ENCODE measurements at regions not wholly inside any gene's neighbourhood (a gene's known extent, or its start where the extent isn't known, plus 50 kb on each side); places are given as distances from the start of the nearest gene placed in this dataset.

DNA sequence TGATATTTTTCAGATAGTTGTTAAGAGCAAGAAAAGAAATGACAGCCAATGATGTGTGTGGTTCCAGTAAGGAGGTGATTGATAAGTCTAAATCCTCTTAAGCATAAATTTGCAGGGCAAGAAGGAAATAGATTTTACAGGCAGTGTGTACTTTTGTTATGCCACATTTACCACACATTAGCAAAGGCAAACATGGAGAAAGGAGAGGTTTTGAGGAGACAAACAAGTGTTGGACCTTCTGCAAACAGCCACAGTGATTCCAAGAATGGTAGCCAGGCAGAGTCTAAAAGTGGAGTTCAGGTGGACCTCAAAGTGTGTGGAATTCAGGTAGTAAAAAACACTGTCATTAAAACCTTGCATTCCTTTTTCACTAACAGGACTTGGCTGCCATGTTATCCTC, 295.9 kb upstream of the ITGA1 start:
- Histone ChIP-seq H3K9ac (ENCODE audit: low read depth, low read length) (no peak overlapping the region), H3K36me3 (ENCODE audit: control insufficient read depth, insufficient read depth, low read length) (no peaks in the 10 kb centered on the region), H3K4me3 (ENCODE audit: low read depth, low read length) (no peak overlapping the region), H3K9me3 (ENCODE audit: control insufficient read depth, insufficient read depth, low read length) (no peaks in the 10 kb centered on the region), H3K27ac (ENCODE audit: low read depth, low read length) (no peak overlapping the region), H3K27me3 (ENCODE audit: control insufficient read depth, insufficient read depth, low read length) (no peaks in the 10 kb centered on the region), H3K4me1 (ENCODE audit: control insufficient read depth, insufficient read depth, low read length) (no peaks in the 10 kb centered on the region)

- H3K27me3 ChIP-seq (ENCODE audit: control insufficient read depth, insufficient read depth, low read length): no peaks in the 10 kb centered on the region
- no peaks in the 10 kb centered on the region for H3K4me1 ChIP-seq (ENCODE audit: control insufficient read depth, insufficient read depth, low read length)
- no peak overlapping the region for H3K9ac ChIP-seq (ENCODE audit: low read depth, low read length)
- H3K36me3 ChIP-seq (ENCODE audit: control insufficient read depth, insufficient read depth, low read length): no peaks in the 10 kb centered on the region
- H3K4me3 ChIP-seq (ENCODE audit: low read depth, low read length): no peak overlapping the region
- no peak overlapping the region for H3K27ac ChIP-seq (ENCODE audit: low read depth, low read length)
- no peaks in the 10 kb centered on the region for H3K9me3 ChIP-seq (ENCODE audit: control insufficient read depth, insufficient read depth, low read length)
Measured at GRCh38 chr5:52497133-52497693, 290.5 kb upstream of the ITGA1 start.

DNA sequence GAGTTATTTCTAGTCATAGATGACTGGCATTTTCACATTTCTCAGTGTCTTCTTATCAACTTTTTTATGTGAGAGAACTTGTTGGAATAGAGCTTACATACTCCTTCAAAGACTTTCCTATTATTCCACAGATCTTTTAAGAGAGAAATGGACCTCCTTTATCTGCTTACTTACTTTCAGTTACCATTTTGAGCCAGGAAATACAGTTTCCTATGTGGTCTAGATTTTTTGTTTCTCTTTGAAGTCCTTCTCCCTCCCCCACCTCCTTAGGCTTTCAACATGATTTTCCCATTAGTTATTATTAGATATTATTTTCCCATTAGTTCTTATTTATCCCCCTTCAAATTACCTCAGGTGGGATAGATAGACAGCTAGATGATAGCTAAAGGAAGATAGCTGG, 289.1 kb upstream of the ITGA1 start:
- Histone ChIP-seq H3K9ac (ENCODE audit: low read depth, low read length) (no peak overlapping the region), H3K27me3 (ENCODE audit: control insufficient read depth, insufficient read depth, low read length) (no peaks in the 10 kb centered on the region), H3K4me1 (ENCODE audit: control insufficient read depth, insufficient read depth, low read length) (no peaks in the 10 kb centered on the region), H3K27ac (ENCODE audit: low read depth, low read length) (no peak overlapping the region), H3K36me3 (ENCODE audit: control insufficient read depth, insufficient read depth, low read length) (no peaks in the 10 kb centered on the region), H3K9me3 (ENCODE audit: control insufficient read depth, insufficient read depth, low read length) (no peaks in the 10 kb centered on the region), H3K4me3 (ENCODE audit: low read depth, low read length) (no peak overlapping the region)

GRCh38 chr5:52502460-52502999, 285.2 kb upstream of the ITGA1 start:
- H3K4me1 ChIP-seq (ENCODE audit: control insufficient read depth, insufficient read depth, low read length): 0 out of 2 replicates have a peak, but pooled peaks cover 5% of the 10 kb centered on the region
- no peaks in the 10 kb centered on the region for H3K27me3 ChIP-seq (ENCODE audit: control insufficient read depth, insufficient read depth, low read length)
- H3K36me3 ChIP-seq (ENCODE audit: control insufficient read depth, insufficient read depth, low read length): no peaks in the 10 kb centered on the region
- H3K9me3 ChIP-seq (ENCODE audit: control insufficient read depth, insufficient read depth, low read length): no peaks in the 10 kb centered on the region
- H3K27ac ChIP-seq (ENCODE audit: low read depth, low read length): no peak overlapping the region
- no peak overlapping the region for H3K9ac ChIP-seq (ENCODE audit: low read depth, low read length)
- H3K4me3 ChIP-seq (ENCODE audit: low read depth, low read length): no peak overlapping the region

- H3K36me3 ChIP-seq (ENCODE audit: control insufficient read depth, insufficient read depth, low read length): no peaks in the 10 kb centered on the region
- no peaks in the 10 kb centered on the region for H3K27me3 ChIP-seq (ENCODE audit: control insufficient read depth, insufficient read depth, low read length)
- H3K4me1 ChIP-seq (ENCODE audit: control insufficient read depth, insufficient read depth, low read length): 0 out of 2 replicates have a peak, but pooled peaks cover 5% of the 10 kb centered on the region
- H3K27ac ChIP-seq (ENCODE audit: low read depth, low read length): no peak overlapping the region
- no peak overlapping the region for H3K4me3 ChIP-seq (ENCODE audit: low read depth, low read length)
- H3K9ac ChIP-seq (ENCODE audit: low read depth, low read length): no peak overlapping the region
- H3K9me3 ChIP-seq (ENCODE audit: control insufficient read depth, insufficient read depth, low read length): no peaks in the 10 kb centered on the region
Measured at GRCh38 chr5:52504584-52505240, 283.0 kb upstream of the ITGA1 start.

DNA sequence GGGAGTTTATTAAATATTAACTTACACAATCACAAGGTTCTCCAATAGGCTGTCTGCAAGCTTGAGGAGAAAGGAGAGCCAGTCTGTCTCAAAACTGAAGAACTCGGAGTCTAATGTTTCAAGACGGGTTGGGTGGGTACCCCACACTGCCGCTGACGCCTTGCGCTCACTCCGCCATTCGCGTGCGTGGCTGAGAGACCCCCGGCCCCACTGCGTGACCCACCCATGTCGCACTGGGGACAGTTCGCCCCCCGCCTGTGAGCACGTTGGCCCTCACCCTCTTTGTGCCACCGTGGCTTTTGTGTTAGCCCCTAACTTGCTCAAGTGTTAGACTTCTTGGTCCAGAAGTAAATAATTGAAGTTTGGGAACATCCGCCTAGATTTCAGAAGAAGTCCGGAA, 270.0 kb upstream of the ITGA1 start:
- H3K4me3 ChIP-seq (ENCODE audit: low read depth, low read length): no peak overlapping the region
- H3K27me3 ChIP-seq (ENCODE audit: control insufficient read depth, insufficient read depth, low read length): no peaks in the 10 kb centered on the region
- H3K4me1 ChIP-seq (ENCODE audit: control insufficient read depth, insufficient read depth, low read length): 0 out of 2 replicates have a peak, but pooled peaks cover 1% of the 10 kb centered on the region
- H3K9ac ChIP-seq (ENCODE audit: low read depth, low read length): no peak overlapping the region
- no peaks in the 10 kb centered on the region for H3K9me3 ChIP-seq (ENCODE audit: control insufficient read depth, insufficient read depth, low read length)
- no peak overlapping the region for H3K27ac ChIP-seq (ENCODE audit: low read depth, low read length)
- no peaks in the 10 kb centered on the region for H3K36me3 ChIP-seq (ENCODE audit: control insufficient read depth, insufficient read depth, low read length)

DNA sequence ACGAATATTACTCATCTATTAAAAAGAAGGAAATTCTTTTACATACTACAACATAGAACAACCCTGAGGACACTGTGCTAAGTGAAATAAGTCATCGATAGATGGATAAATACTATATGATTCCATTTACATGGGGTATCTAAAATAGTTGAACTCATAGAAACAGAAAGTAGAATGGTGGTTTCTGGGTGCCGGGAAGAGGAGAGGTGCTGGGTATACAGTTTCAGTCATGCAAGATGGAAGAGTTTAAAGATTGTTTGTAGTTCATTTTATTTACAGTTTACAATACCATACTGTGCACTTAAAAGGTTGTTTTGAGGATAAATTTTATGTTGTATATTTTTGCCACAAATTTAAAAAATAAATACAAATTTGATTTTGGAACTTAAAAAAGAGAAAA, 267.5 kb upstream of the ITGA1 start:
- Histone ChIP-seq H3K36me3 (ENCODE audit: control insufficient read depth, insufficient read depth, low read length) (no peaks in the 10 kb centered on the region), H3K9me3 (ENCODE audit: control insufficient read depth, insufficient read depth, low read length) (no peaks in the 10 kb centered on the region), H3K4me3 (ENCODE audit: low read depth, low read length) (no peak overlapping the region), H3K27ac (ENCODE audit: low read depth, low read length) (no peak overlapping the region), H3K27me3 (ENCODE audit: control insufficient read depth, insufficient read depth, low read length) (no peaks in the 10 kb centered on the region), H3K9ac (ENCODE audit: low read depth, low read length) (no peak overlapping the region), H3K4me1 (ENCODE audit: control insufficient read depth, insufficient read depth, low read length) (no peaks in the 10 kb centered on the region)

- no peaks in the 10 kb centered on the region for H3K27me3 ChIP-seq (ENCODE audit: control insufficient read depth, insufficient read depth, low read length)
Measured at GRCh38 chr5:52521236-52521635, 266.5 kb upstream of the ITGA1 start.

GRCh38 chr5:52523701-52524100, 264.0 kb upstream of the ITGA1 start:
- Histone ChIP-seq H3K27ac (ENCODE audit: low read depth, low read length) (no peak overlapping the region), H3K9ac (ENCODE audit: low read depth, low read length) (no peak overlapping the region), H3K27me3 (ENCODE audit: control insufficient read depth, insufficient read depth, low read length) (no peaks in the 10 kb centered on the region), H3K4me3 (ENCODE audit: low read depth, low read length) (no peak overlapping the region), H3K9me3 (ENCODE audit: control insufficient read depth, insufficient read depth, low read length) (no peaks in the 10 kb centered on the region), H3K36me3 (ENCODE audit: control insufficient read depth, insufficient read depth, low read length) (no peaks in the 10 kb centered on the region), H3K4me1 (ENCODE audit: control insufficient read depth, insufficient read depth, low read length) (no peaks in the 10 kb centered on the region)

More at GRCh38 chr5:52521236-52521635, 266.5 kb upstream of the ITGA1 start:
- Histone ChIP-seq H3K27ac (ENCODE audit: low read depth, low read length) (no peak overlapping the region), H3K36me3 (ENCODE audit: control insufficient read depth, insufficient read depth, low read length) (no peaks in the 10 kb centered on the region), H3K9ac (ENCODE audit: low read depth, low read length) (no peak overlapping the region), H3K4me1 (ENCODE audit: control insufficient read depth, insufficient read depth, low read length) (no peaks in the 10 kb centered on the region), H3K4me3 (ENCODE audit: low read depth, low read length) (no peak overlapping the region), H3K9me3 (ENCODE audit: control insufficient read depth, insufficient read depth, low read length) (no peaks in the 10 kb centered on the region)

DNA sequence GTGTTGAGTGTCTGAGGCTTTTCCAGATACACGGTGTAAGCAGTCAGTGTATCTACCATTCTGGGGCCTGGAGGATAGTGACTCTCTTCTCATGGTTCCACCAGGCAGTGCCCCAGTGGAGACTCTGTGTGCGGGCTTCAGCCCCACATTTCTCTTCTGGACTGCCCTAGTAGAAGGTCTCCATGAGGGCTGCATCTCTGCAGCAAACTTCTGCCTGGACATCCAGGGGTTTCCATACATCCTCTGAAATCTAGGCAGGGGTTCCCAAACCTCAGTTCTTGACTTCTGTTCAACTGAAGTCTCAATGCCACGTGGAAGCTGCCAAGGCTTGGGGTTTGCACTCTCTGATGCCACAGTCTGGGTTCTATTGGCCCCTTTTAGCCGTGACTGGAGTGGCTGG, 256.6 kb upstream of the ITGA1 start:
- Histone ChIP-seq H3K4me3 (ENCODE audit: low read depth, low read length) (no peak overlapping the region), H3K36me3 (ENCODE audit: control insufficient read depth, insufficient read depth, low read length) (no peaks in the 10 kb centered on the region), H3K4me1 (ENCODE audit: control insufficient read depth, insufficient read depth, low read length) (no peaks in the 10 kb centered on the region), H3K27ac (ENCODE audit: low read depth, low read length) (no peak overlapping the region), H3K27me3 (ENCODE audit: control insufficient read depth, insufficient read depth, low read length) (no peaks in the 10 kb centered on the region), H3K9me3 (ENCODE audit: control insufficient read depth, insufficient read depth, low read length) (peaks cover 27% of the 10 kb centered on the region), H3K9ac (ENCODE audit: low read depth, low read length) (no peak overlapping the region)

GRCh38 chr5:52543594-52543993, 244.1 kb upstream of the ITGA1 start:
- Histone ChIP-seq H3K27me3 (ENCODE audit: control insufficient read depth, insufficient read depth, low read length) (no peaks in the 10 kb centered on the region), H3K27ac (ENCODE audit: low read depth, low read length) (no peak overlapping the region)

More at GRCh38 chr5:52543594-52543993, 244.1 kb upstream of the ITGA1 start:
- H3K4me1 ChIP-seq (ENCODE audit: control insufficient read depth, insufficient read depth, low read length): peaks cover 6% of the 10 kb centered on the region; the same call in 1 of the 2 replicates
- H3K36me3 ChIP-seq (ENCODE audit: control insufficient read depth, insufficient read depth, low read length): no peaks in the 10 kb centered on the region
- H3K9ac ChIP-seq (ENCODE audit: low read depth, low read length): no peak overlapping the region
- no peak overlapping the region for H3K4me3 ChIP-seq (ENCODE audit: low read depth, low read length)
- no peaks in the 10 kb centered on the region for H3K9me3 ChIP-seq (ENCODE audit: control insufficient read depth, insufficient read depth, low read length)

Measured in HUES48 (cell line).